Renal pelvis (tissue), 1 donor: ENCODE measurements at regions not wholly inside any gene's neighbourhood (a gene's known extent, or its start where the extent isn't known, plus 50 kb on each side); places are given as distances from the start of the nearest gene placed in this dataset.
"Not testable (repeated sequence)": the region's sequence is repeated elsewhere in the genome, so short reads cannot be mapped to it uniquely, and the experiment has no call there.

Experiments
- DNase-seq: peaks from one replicate; pipeline ENCODE4 v3.0.0-alpha.2; 2013

DNA sequence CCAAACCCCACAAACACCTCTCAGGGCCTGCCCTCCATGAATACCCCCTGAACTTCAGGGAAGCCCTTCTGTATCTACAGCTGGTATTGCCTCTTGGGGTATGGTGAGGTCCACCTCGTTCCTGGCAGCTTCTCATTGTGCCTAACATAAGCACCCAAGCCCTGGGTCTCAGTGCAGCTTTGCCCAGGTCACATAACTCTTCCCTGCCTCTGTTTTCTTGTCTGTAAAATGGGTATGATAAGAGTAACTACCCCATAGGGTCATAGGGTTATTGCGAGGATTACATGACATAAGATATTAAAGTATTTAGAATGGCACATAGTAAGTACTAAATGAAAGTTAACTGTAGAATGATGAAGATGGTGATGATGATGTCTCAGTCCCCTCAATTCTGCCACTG, 190.0 kb upstream of the PWP1 start:
- no peak for DNase-seq

- DNase-seq: no peak
Observed at GRCh38 chr12:107497231-107497630, 188.4 kb upstream of the PWP1 start.

DNA sequence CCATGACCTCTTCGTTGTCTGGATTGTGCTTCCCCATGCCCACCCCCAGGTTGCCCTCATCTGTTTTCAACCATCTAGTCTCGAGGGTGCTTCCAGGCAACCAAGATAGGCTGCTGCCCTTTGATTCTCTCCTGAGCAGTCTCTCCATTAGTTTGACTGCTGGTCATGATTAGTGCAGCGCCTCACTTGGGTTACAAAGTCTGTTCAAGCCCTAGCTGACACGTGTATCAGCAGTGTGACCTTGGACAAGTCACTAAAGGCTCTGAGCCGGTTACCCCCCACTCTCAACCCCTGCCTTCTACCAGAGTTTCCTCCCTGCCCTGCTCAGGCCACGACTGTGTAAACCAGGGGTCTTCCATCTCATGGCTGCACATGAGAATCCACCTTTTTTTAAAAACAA, 185.3 kb upstream of the PWP1 start:
- no peak for DNase-seq

GRCh38 chr12:107501681-107502080, 183.9 kb upstream of the PWP1 start:
- no peak for DNase-seq

GRCh38 chr12:107503129-107503855, 182.3 kb upstream of the PWP1 start:
- no peak for DNase-seq

DNA sequence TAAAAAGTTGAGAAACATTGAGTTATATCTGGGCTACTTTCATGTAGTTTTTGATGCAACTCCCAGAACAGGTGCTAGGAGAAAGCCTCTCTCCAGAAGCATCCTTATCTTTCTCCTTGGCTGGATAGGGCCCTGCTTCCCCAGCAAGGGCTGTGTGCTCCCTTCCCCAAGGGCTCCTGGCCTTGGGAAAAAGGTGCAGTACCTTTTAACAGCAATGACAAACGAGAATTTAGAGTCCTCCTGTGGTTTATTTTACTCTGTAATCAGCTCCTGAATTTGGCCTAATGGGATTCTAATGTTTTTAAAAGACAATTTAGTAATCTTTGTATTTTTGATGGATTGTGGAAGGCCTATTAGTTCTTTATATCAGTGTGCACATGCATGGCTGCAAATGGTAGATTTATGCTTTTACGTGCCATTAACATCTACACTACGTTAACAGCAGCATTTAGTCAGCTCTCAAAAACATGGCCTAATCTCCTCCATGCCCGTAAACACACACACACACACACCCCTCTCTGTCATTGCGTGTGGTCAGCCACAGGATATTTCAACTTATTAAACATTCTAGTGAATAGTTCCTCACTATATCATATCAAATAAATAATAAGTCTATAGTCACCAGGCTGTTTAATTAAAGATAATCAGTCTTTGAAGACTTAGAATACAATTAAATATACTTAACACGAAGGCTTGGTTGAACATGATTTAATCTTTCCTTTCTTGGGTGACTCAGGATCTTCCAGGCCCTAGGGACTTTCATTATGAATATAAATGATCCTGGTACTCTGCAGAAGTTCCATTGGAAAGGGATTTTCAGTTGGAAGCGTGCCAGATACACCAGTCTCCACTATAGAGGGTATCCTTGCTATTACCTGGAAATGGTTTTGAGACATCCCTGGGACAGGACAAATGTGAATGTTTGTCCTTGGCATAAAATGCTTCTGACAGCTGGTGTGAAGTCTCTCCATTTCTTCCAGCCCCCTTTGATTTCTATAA, 181.4 kb upstream of the PWP1 start:
- no peak for DNase-seq

GRCh38 chr12:107509421-107509820, 176.2 kb upstream of the PWP1 start:
- DNase-seq: no peak

DNA sequence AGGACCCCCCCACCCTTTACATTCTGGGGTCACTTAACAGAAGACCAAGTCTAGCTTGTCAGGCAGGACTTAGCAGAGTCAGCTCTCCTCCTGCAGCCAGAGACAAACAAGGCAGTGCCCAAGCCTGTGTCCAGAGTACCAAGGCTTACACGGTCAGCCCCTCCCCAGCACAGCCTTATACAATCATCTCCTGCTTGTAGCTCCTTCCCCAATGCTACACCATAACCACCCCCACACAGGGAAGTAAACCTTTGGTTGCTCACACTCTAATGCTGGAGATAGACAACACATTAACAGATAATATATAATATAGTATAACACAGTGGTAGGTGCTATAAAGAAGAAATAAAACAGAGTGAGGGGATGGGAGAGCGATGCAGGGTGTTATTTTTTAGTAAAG, 175.4 kb upstream of the PWP1 start:
- no peak for DNase-seq

- DNase-seq: no peak
Observed at GRCh38 chr12:107511292-107511691, 174.3 kb upstream of the PWP1 start.

- DNase-seq: no peak
Observed at GRCh38 chr12:107512391-107512790, 173.2 kb upstream of the PWP1 start.

GRCh38 chr12:107513184-107513583, 172.4 kb upstream of the PWP1 start:
- no peak for DNase-seq

DNA sequence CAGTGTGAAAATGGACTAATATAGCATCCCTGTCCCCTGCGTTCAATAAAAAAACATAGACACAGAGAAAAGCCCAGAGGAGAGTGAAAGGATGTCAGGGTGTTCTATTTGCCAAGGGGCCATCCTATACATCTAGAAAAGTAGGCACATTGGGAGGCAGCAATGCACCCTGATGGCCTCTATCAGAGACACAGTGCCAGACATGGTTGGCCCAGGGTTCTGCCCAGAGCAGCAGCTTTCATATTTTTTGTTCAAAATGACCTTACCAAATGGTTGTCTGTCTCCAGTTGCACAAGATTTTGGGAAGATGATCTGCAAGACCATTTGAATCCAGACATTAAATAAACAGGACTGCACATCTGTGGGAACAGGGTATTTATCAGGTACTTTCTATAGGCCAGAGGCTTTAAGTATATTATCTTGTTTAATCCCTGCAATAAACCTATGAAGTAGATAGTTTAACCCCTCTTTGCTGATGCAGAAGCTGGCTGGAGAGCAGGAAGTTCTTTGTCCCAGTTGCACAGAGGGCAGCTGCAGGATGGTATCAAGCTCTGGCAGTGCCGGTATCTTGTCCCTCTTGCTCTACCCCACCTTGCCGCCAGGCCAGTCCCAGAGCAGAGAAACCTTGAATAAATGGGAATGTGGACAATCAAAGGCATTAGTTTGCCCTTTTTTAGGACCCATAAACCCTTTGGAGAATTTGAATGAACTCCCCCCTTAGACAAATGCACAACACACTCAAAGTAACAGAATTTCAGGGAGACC, 171.8 kb upstream of the PWP1 start:
- DNase-seq: no peak

GRCh38 chr12:107514887-107515445, 170.6 kb upstream of the PWP1 start:
- no peak for DNase-seq

GRCh38 chr12:107515446-107515958, 170.1 kb upstream of the PWP1 start:
- no peak for DNase-seq

GRCh38 chr12:107517816-107518215, 167.8 kb upstream of the PWP1 start:
- not testable (repeated sequence) for DNase-seq

- no peak for DNase-seq
Observed at GRCh38 chr12:107518868-107519267, 166.7 kb upstream of the PWP1 start.

DNA sequence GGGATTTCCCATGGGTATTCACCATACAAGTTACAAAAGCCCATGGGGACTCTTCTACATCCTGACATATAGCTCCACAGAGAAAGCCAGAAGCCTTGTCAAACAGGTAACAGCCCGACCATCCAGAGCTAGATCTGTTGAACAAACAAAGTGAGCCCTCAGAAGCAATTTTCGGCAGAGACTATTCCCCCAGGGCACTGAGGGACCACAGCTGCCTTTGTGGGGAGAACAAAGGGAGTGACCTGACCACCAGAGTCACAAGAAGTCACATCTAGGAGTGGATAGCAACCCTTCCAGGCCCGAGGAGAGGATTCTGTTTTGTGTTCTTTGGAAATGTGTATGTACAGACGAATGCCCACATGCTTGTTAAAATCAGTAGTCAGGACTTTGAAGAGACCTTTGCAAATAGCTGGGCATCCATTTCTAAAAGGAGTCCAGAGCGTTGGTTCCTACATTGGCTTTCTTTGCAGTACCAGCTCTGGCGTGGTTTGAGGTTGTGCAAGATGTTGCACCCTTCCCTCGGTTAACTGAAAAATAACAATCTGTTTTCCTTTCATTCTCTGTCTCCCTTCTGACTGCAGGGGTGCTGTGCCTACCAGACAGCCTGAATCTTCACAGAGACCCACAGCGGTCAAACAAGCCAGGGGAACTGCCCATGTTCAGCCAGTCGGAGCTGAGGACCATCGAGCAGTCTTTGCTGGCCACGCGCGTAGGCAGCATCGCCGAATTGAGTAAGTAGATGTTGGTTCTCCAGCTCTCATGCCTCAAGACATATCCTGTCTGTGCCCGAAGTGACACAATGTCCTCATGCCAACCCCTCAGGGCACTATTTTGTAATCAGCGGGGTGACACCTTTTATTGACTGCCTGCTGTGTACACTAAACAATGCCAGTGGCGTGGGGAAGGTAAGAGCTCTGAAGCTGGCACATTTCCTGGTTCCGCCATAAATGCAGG, 165.4 kb upstream of the PWP1 start:
- no peak for DNase-seq

- no peak for DNase-seq
Observed at GRCh38 chr12:107521826-107522355, 163.7 kb upstream of the PWP1 start.

DNA sequence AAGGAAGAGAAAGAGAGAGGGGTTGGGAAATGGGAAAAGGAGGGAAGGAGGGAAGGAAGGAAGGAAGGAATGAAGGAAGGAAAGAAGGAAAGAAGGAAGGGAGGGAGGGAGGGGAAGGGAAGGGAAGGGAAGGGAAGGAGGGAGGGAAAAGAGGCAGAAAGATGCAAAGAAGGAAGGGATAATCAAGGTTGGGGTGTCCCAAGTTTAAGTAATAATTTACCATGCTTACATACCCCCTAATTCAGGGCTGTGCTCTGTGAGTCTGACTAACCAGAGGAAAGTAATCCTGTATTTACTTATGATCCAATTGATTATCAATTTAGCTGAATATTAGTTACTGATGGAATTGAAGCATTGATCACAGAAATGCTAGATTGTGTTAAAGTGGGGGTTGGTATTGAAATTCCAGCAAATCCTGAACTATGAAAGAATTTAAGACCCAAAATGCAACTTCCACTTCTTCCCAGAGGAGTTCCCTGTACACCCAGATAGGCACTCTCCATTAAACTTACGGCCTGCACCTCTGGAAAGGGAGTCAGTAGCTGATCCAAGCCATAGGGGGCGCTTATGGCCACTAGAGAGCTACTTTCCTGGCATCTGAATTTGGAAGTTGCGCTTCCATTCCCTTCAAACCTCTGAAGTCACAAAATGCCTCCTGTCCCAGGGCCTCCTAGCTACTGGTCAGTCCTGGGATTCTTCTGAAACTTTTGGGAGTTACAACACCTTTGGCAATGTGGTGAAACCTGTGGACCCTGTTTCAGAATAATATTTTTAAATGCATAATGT, 162.7 kb upstream of the PWP1 start:
- no peak for DNase-seq
